CMK (cell line): ENCODE measurements at regions not wholly inside any gene's neighbourhood (a gene's known extent, or its start where the extent isn't known, plus 50 kb on each side); places are given as distances from the start of the nearest gene placed in this dataset.

Experiments used
- DNase-seq: peaks from one replicate; pipeline ENCODE4 v3.0.0-alpha.2; 2010; ENCODE audit warnings: low read depth

DNA sequence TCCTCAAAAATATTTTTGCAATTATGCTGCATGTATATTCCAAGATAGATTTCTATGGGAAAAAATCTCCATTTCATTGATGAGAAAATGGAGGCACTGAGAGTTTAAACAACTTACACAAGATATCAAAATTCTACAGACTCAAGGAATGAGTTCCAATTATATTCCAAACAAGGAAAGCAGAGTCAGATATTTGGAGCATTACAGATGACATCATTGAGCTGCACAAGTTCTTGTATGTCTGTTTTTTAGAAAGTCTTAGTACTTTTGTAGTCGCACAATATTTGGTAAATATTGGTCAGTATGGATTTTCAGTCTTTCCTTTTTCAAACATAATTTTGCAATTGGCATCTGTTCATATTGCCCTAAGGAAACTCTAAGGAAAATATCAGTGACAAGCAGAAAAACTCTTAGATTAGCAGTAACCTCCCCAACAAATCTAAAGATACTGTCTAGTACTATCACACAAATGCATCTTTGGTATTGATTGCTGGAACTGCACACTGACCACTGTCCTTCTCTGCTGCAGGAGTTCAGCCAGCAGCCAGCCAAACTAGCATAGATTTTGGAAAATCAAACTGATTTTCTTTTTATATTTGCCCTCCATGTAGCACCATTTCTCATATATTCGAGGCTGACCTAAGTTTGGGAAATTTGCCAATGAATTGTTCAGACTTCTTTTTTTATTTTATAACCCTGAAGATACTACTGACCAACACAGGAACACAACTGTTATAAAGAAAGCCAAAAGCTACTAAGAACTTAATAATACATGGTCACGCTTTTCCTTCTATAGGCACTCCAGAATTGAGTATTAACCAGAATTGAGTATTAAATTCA lies 51.7 kb upstream of the TBX18 start:
- DNase-seq = no peak
